Upper lobe of left lung (tissue), 4 donors: ENCODE measurements at regions not wholly inside any gene's neighbourhood (a gene's known extent, or its start where the extent isn't known, plus 50 kb on each side); places are given as distances from the start of the nearest gene placed in this dataset.

Experiments used
- CTCF ChIP-seq, 6 experiments: fragments of 450-650 bp in 4 of 6; fragments of 200-600 bp in 2 of 6; sonication (generic) in 2 of 6; IDR thresholded peaks; one replicate each; pipeline ENCODE4 v1.5.1; 2016 to 2019; ENCODE audit warnings: antibody characterized with exemption in 6 of 6
- EP300 ChIP-seq, 4 donors: sonication (generic); formaldehyde crosslinking; IDR thresholded peaks; one replicate each; pipeline ENCODE4 v1.5.1; 2017; ENCODE audit warnings: antibody characterized with exemption in 4 of 4, control low read depth in 2 of 4
- POLR2A ChIP-seq, 4 donors: fragments of 450-650 bp; IDR thresholded peaks; one replicate each; pipeline ENCODE4 v1.5.1; 2016 to 2017; ENCODE audit warnings: antibody characterized with exemption in 4 of 4, mild to moderate bottlenecking in 2 of 4
- POLR2AphosphoS5 ChIP-seq, 2 donors: sonication (generic); formaldehyde crosslinking; IDR thresholded peaks; one replicate each; pipeline ENCODE4 v1.5.1; 2017; ENCODE audit warnings: antibody characterized with exemption in 2 of 2

- TF ChIP-seq CTCF (IDR thresholded peaks at IDR 0.05) (no peak), POLR2A (IDR thresholded peaks at IDR 0.05) (no peak), POLR2AphosphoS5 (IDR thresholded peaks at IDR 0.05) (no peak), EP300 (IDR thresholded peaks at IDR 0.05) (no peak)
Observed at GRCh38 chr11:97854357-97854756, 1166.4 kb upstream of the CNTN5 start.
